ENCODE measurements at regions not wholly inside any gene's neighbourhood (a gene's known extent, or its start where the extent isn't known, plus 50 kb on each side); places are given as distances from the start of the nearest gene placed in this dataset.

GRCh38 chr4:129751646-129752045 lies 655.7 kb downstream of the C4orf33 start:
- Histone ChIP-seq H3K9me3 (ENCODE audit: control insufficient read depth, insufficient read depth, low read length) (0 out of 2 replicates have a peak, but pooled peaks cover 3% of the 10 kb centered on the region), H2BK120ac (ENCODE audit: low read depth, low read length) (no peak overlapping the region), H2AFZ (replicated peaks; ENCODE audit: low read length, poor library complexity) (no peak overlapping the region), H3K4ac (ENCODE audit: low read depth, low read length) (no peak overlapping the region), H3K4me3 (ENCODE audit: insufficient read depth, low read depth, low read length) (no peak overlapping the region), H3K27ac (ENCODE audit: insufficient read depth, low read length) (no peak overlapping the region), H3K9ac (ENCODE audit: low read depth, low read length) (no peak overlapping the region), H3K36me3 (ENCODE audit: control insufficient read depth, insufficient read depth, low read length) (no peaks in the 10 kb centered on the region), H2BK5ac (ENCODE audit: low read depth, low read length, poor library complexity, severe bottlenecking) (no peak overlapping the region), H3K18ac (ENCODE audit: low read depth, low read length) (no peak overlapping the region), H3K4me1 (ENCODE audit: control insufficient read depth, insufficient read depth, low read length) (no peaks in the 10 kb centered on the region), H2AK5ac (ENCODE audit: low read depth, low read length) (no peak overlapping the region), H4K91ac (ENCODE audit: insufficient read depth, low read depth, low read length) (no peak overlapping the region), H2BK20ac (ENCODE audit: low read depth, low read length) (no peak overlapping the region), H3K9me1 (ENCODE audit: insufficient read depth, low read length) (no peaks in the 10 kb centered on the region), H3K27me3 (ENCODE audit: control insufficient read depth, insufficient read depth, low read length) (no peaks in the 10 kb centered on the region), H4K5ac (ENCODE audit: low read depth, low read length) (no peak overlapping the region), H3K4me2 (ENCODE audit: low read depth, low read length) (no peak overlapping the region), H4K20me1 (ENCODE audit: insufficient read depth, low read length) (no peaks in the 10 kb centered on the region), H2BK15ac (ENCODE audit: low read depth, low read length) (no peak overlapping the region), H3K14ac (replicated peaks; ENCODE audit: low read depth, low read length) (no peak overlapping the region), H3K79me1 (ENCODE audit: low read depth in 1 of 2, low read length in 2 of 2) (no peaks in the 10 kb centered on the region), H3K23ac (ENCODE audit: low read depth, low read length) (no peak overlapping the region), H2AK9ac (replicated peaks; ENCODE audit: low read depth, low read length, poor library complexity) (no peak overlapping the region), H4K8ac (ENCODE audit: low read depth in 2 of 2, low read length in 2 of 2) (no peak overlapping the region), H3K56ac (ENCODE audit: extremely low read depth, insufficient read depth, low read length) (no peak overlapping the region)
- dilution Hi-C loops (cut with HindIII; ENCODE audit: low sequenced_read_pairs, unreplicated experiment) (no loop called here), in situ Hi-C loops (cut with MboI; ENCODE audit: low sequenced_read_pairs) (no loop called here), intact Hi-C loops (cut with micrococcal nuclease) (no loop called here)
- TF ChIP-seq MXI1 (IDR thresholded peaks at IDR 0.05; ENCODE audit: borderline replicate concordance, low read depth, low read length) (no peak), POLR2A (IDR thresholded peaks at IDR 0.05; ENCODE audit: low read depth, low read length) (no peak), RFX5 (IDR thresholded peaks at IDR 0.05; ENCODE audit: low read depth, low read length) (no peak), ELK1 (IDR thresholded peaks at IDR 0.05; ENCODE audit: borderline replicate concordance, low read depth, low read length) (no peak), CTCF (conservative IDR thresholded peaks at IDR 0.05; ENCODE audit: low read depth, low read length) (no peak), SMC3 (IDR thresholded peaks at IDR 0.05; ENCODE audit: low read depth, low read length) (no peak), USF2 (IDR thresholded peaks at IDR 0.05; ENCODE audit: low read depth, low read length) (no peak), MAFK (IDR thresholded peaks at IDR 0.05; ENCODE audit: low read depth, low read length) (no peak), NFE2L2 (IDR thresholded peaks at IDR 0.05; ENCODE audit: low read depth, low read length) (no peak), CEBPB (IDR thresholded peaks at IDR 0.05; ENCODE audit: low read depth, low read length) (no peak), RAD21 (IDR thresholded peaks at IDR 0.05; ENCODE audit: low read length) (no peak)
- ATAC-seq (ENCODE audit: low read depth) (no peak), DNase-seq (no peak)
- BruUV-seq (replicated peaks) = no TSS peak
- no CpG with 5 or more reads among the region's 2 CpGs for WGBS, 2 experiments (ENCODE audit: extremely low coverage in 2 of 2, insufficient read length in 1 of 2)
- POLR2A ChIA-PET (ENCODE audit: unreplicated experiment) = no interaction called here
- CTCF ChIA-PET = no interaction called here

Measured in IMR-90 (cell line).